Islet of Langerhans (tissue), 1 donor: ENCODE measurements at regions not wholly inside any gene's neighbourhood (a gene's known extent, or its start where the extent isn't known, plus 50 kb on each side); places are given as distances from the start of the nearest gene placed in this dataset.
"Not testable (repeated sequence)": the region's sequence is repeated elsewhere in the genome, so short reads cannot be mapped to it uniquely, and the experiment has no call there.

ENCODE experiments used
- FAIRE-seq: peaks from one replicate; lab custom pipeline; 2011; peaks lifted over from hg19 to GRCh38; lab: Jason Lieb, UNC

- no peak for FAIRE-seq
Measured at GRCh38 chr11:19430754-19431398, 190.1 kb upstream of the E2F8 start.

- FAIRE-seq, result no peak
Measured at GRCh38 chr11:19430346-19430745, 189.6 kb upstream of the E2F8 start.

GRCh38 chr11:19429108-19429760, 188.5 kb upstream of the E2F8 start:
- no peak for FAIRE-seq

GRCh38 chr11:19428206-19429002, 187.7 kb upstream of the E2F8 start:
- FAIRE-seq, result no peak

GRCh38 chr11:19426756-19427403, 186.1 kb upstream of the E2F8 start:
- no peak for FAIRE-seq

- no peak for FAIRE-seq
Measured at GRCh38 chr11:19426011-19426755, 185.4 kb upstream of the E2F8 start.

GRCh38 chr11:19422276-19422675, 181.5 kb upstream of the E2F8 start:
- no peak for FAIRE-seq

GRCh38 chr11:19420868-19421533, 180.3 kb upstream of the E2F8 start:
- FAIRE-seq, result no peak

GRCh38 chr11:19419808-19420207, 179.1 kb upstream of the E2F8 start:
- no peak for FAIRE-seq

- no peak for FAIRE-seq
Measured at GRCh38 chr11:19419021-19419750, 178.4 kb upstream of the E2F8 start.

GRCh38 chr11:19418221-19418620, 177.5 kb upstream of the E2F8 start:
- no peak for FAIRE-seq

- FAIRE-seq, result not testable (repeated sequence)
Measured at GRCh38 chr11:19412070-19412469, 171.3 kb upstream of the E2F8 start.

GRCh38 chr11:19410032-19410431, 169.3 kb upstream of the E2F8 start:
- no peak for FAIRE-seq

GRCh38 chr11:19409307-19409706, 168.6 kb upstream of the E2F8 start:
- no peak for FAIRE-seq

GRCh38 chr11:19407677-19408270, 167.0 kb upstream of the E2F8 start:
- FAIRE-seq, result no peak

- FAIRE-seq, result no peak
Measured at GRCh38 chr11:19405966-19406365, 165.2 kb upstream of the E2F8 start.

GRCh38 chr11:19404787-19405186, 164.0 kb upstream of the E2F8 start:
- FAIRE-seq, result no peak

GRCh38 chr11:19403196-19403895, 162.6 kb upstream of the E2F8 start:
- no peak for FAIRE-seq

- FAIRE-seq, result no peak
Measured at GRCh38 chr11:19400296-19400695, 159.6 kb upstream of the E2F8 start.
